Upper lobe of left lung (tissue), 4 donors: ENCODE measurements at regions not wholly inside any gene's neighbourhood (a gene's known extent, or its start where the extent isn't known, plus 50 kb on each side); places are given as distances from the start of the nearest gene placed in this dataset.

Experiments
- CTCF ChIP-seq, 6 experiments: fragments of 450-650 bp in 4 of 6; fragments of 200-600 bp in 2 of 6; sonication (generic) in 2 of 6; IDR thresholded peaks; one replicate each; pipeline ENCODE4 v1.5.1; 2016 to 2019; ENCODE audit warnings: antibody characterized with exemption in 6 of 6
- POLR2AphosphoS5 ChIP-seq, 2 donors: sonication (generic); formaldehyde crosslinking; IDR thresholded peaks; one replicate each; pipeline ENCODE4 v1.5.1; 2017; ENCODE audit warnings: antibody characterized with exemption in 2 of 2

GRCh38 chr2:129798301-129798581 is 181.2 kb upstream of the RAB6C start:
- TF ChIP-seq CTCF (IDR thresholded peaks at IDR 0.05) (no peak), POLR2AphosphoS5 (IDR thresholded peaks at IDR 0.05) (no peak)
